C4-2B (cell line): ENCODE measurements at regions not wholly inside any gene's neighbourhood (a gene's known extent, or its start where the extent isn't known, plus 50 kb on each side); places are given as distances from the start of the nearest gene placed in this dataset.

Source experiments
- ZFX ChIP-seq: fragments of 450-650 bp; IDR thresholded peaks from 2 replicates; pipeline ENCODE4 v1.6.1; 2017
- TF ChIP-seq, protein P1 (sequence below): fragments of 450-650 bp; conservative IDR thresholded peaks from 2 replicates; pipeline ENCODE4 v1.5.1; 2017; ENCODE audit warnings: mild to moderate bottlenecking

DNA sequence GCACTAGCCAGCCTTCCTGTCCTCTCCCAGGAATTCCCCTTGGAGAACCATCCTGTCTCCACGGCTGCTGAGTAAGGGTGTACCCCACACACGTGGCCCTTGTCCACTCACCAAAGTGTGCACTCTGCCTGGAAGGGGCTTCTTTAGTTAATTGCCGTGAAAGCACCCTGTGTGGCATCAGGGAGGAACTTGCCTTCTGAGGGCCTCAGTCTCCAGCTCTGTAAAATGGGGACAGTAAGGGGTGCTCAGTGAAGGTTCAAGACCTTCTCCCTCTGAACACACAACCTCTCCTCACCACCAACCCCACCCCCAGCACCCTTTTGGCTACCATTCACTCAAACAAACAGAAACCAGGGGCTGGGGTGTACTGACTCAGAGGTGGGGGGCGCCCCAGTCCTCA lies 59.1 kb upstream of the LHX1 start:
- TF ChIP-seq, protein P1, sequence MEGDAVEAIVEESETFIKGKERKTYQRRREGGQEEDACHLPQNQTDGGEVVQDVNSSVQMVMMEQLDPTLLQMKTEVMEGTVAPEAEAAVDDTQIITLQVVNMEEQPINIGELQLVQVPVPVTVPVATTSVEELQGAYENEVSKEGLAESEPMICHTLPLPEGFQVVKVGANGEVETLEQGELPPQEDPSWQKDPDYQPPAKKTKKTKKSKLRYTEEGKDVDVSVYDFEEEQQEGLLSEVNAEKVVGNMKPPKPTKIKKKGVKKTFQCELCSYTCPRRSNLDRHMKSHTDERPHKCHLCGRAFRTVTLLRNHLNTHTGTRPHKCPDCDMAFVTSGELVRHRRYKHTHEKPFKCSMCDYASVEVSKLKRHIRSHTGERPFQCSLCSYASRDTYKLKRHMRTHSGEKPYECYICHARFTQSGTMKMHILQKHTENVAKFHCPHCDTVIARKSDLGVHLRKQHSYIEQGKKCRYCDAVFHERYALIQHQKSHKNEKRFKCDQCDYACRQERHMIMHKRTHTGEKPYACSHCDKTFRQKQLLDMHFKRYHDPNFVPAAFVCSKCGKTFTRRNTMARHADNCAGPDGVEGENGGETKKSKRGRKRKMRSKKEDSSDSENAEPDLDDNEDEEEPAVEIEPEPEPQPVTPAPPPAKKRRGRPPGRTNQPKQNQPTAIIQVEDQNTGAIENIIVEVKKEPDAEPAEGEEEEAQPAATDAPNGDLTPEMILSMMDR, result no peak
- TF ChIP-seq ZFX, result no peak
